MG63 (cell line): ENCODE measurements at regions not wholly inside any gene's neighbourhood (a gene's known extent, or its start where the extent isn't known, plus 50 kb on each side); places are given as distances from the start of the nearest gene placed in this dataset.
A peak's percentile ranks its signal among the peaks of the same experiment; 100 is the strongest.

Experiments used
- DNase-seq: peaks from one replicate; pipeline ENCODE4 v3.0.0-alpha.2; 2020
- H3K27me3 ChIP-seq: fragments of 250-450 bp; sonication (Bioruptor Pico); 2 replicates; pipeline ENCODE4 v1.5.1; 2020; ENCODE audit warnings: mild to moderate bottlenecking, moderate library complexity
- H3K36me3 ChIP-seq: fragments of 250-450 bp; sonication (Bioruptor Pico); 2 replicates; pipeline ENCODE4 v1.5.1; 2020; ENCODE audit warnings: mild to moderate bottlenecking, moderate library complexity
- H3K4me3 ChIP-seq: fragments of 250-450 bp; sonication (Bioruptor Pico); 2 replicates; pipeline ENCODE4 v1.5.1; 2020; ENCODE audit warnings: mild to moderate bottlenecking, moderate library complexity
- H3K9me3 ChIP-seq: fragments of 250-450 bp; sonication (Bioruptor Pico); 2 replicates; pipeline ENCODE4 v1.5.1; 2020; ENCODE audit warnings: mild to moderate bottlenecking, moderate library complexity

- no peaks in the 10 kb centered on the region for H3K36me3 ChIP-seq
- H3K9me3 ChIP-seq, result no peaks in the 10 kb centered on the region
- DNase-seq, result no peak
- H3K27me3 ChIP-seq, result no peaks in the 10 kb centered on the region
- no peak overlapping the region for H3K4me3 ChIP-seq
These were observed 265.4 kb upstream of the LMCD1 start for GRCh38 chr3:8236264-8236663.

- Histone ChIP-seq H3K4me3 (no peak overlapping the region), H3K27me3 (no peaks in the 10 kb centered on the region), H3K36me3 (no peaks in the 10 kb centered on the region), H3K9me3 (no peaks in the 10 kb centered on the region)
- no peak for DNase-seq
These were observed 263.7 kb upstream of the LMCD1 start for GRCh38 chr3:8237893-8238292.

GRCh38 chr3:8238432-8238831 lies 263.2 kb upstream of the LMCD1 start:
- Histone ChIP-seq H3K9me3 (no peaks in the 10 kb centered on the region), H3K27me3 (no peaks in the 10 kb centered on the region), H3K36me3 (no peaks in the 10 kb centered on the region), H3K4me3 (no peak overlapping the region)
- DNase-seq, result no peak

- Histone ChIP-seq H3K36me3 (no peaks in the 10 kb centered on the region), H3K9me3 (no peaks in the 10 kb centered on the region), H3K4me3 (no peak overlapping the region), H3K27me3 (no peaks in the 10 kb centered on the region)
- DNase-seq, result no peak
These were observed 262.5 kb upstream of the LMCD1 start for GRCh38 chr3:8239095-8239494.

- Histone ChIP-seq H3K9me3 (no peaks in the 10 kb centered on the region), H3K4me3 (no peak overlapping the region), H3K27me3 (no peaks in the 10 kb centered on the region), H3K36me3 (no peaks in the 10 kb centered on the region)
- DNase-seq, result peak; percentile 2
These were observed 261.6 kb upstream of the LMCD1 start for GRCh38 chr3:8239718-8240695.

- H3K4me3 ChIP-seq, result no peak overlapping the region
- H3K9me3 ChIP-seq, result no peaks in the 10 kb centered on the region
- no peaks in the 10 kb centered on the region for H3K36me3 ChIP-seq
- DNase-seq, result no peak
- H3K27me3 ChIP-seq, result no peaks in the 10 kb centered on the region
These were observed 255.6 kb upstream of the LMCD1 start for GRCh38 chr3:8246070-8246469.

GRCh38 chr3:8253201-8253600 lies 248.4 kb upstream of the LMCD1 start:
- Histone ChIP-seq H3K27me3 (no peaks in the 10 kb centered on the region), H3K9me3 (no peaks in the 10 kb centered on the region), H3K36me3 (no peaks in the 10 kb centered on the region), H3K4me3 (no peak overlapping the region)
- DNase-seq, result no peak

GRCh38 chr3:8254489-8254888 lies 247.1 kb upstream of the LMCD1 start:
- Histone ChIP-seq H3K9me3 (no peaks in the 10 kb centered on the region), H3K4me3 (no peak overlapping the region), H3K36me3 (no peaks in the 10 kb centered on the region), H3K27me3 (no peaks in the 10 kb centered on the region)
- DNase-seq, result no peak

- Histone ChIP-seq H3K27me3 (no peaks in the 10 kb centered on the region), H3K36me3 (no peaks in the 10 kb centered on the region), H3K4me3 (no peak overlapping the region), H3K9me3 (no peaks in the 10 kb centered on the region)
- no peak for DNase-seq
These were observed 245.9 kb upstream of the LMCD1 start for GRCh38 chr3:8255725-8256124.

- no peaks in the 10 kb centered on the region for H3K36me3 ChIP-seq
- H3K27me3 ChIP-seq, result no peaks in the 10 kb centered on the region
- no peak overlapping the region for H3K4me3 ChIP-seq
- no peaks in the 10 kb centered on the region for H3K9me3 ChIP-seq
- DNase-seq, result no peak
These were observed 245.1 kb upstream of the LMCD1 start for GRCh38 chr3:8256441-8257071.

- no peak for DNase-seq
- no peak overlapping the region for H3K4me3 ChIP-seq
- no peaks in the 10 kb centered on the region for H3K36me3 ChIP-seq
- H3K9me3 ChIP-seq, result no peaks in the 10 kb centered on the region
- no peaks in the 10 kb centered on the region for H3K27me3 ChIP-seq
These were observed 240.6 kb upstream of the LMCD1 start for GRCh38 chr3:8261018-8261417.

- Histone ChIP-seq H3K36me3 (no peaks in the 10 kb centered on the region), H3K9me3 (no peaks in the 10 kb centered on the region), H3K27me3 (no peaks in the 10 kb centered on the region), H3K4me3 (no peak overlapping the region)
- DNase-seq, result peak; percentile 2
These were observed 234.9 kb upstream of the LMCD1 start for GRCh38 chr3:8266730-8267131.

- H3K36me3 ChIP-seq, result no peaks in the 10 kb centered on the region
- no peak overlapping the region for H3K4me3 ChIP-seq
- no peaks in the 10 kb centered on the region for H3K27me3 ChIP-seq
- no peaks in the 10 kb centered on the region for H3K9me3 ChIP-seq
- no peak for DNase-seq
These were observed 228.1 kb upstream of the LMCD1 start for GRCh38 chr3:8273479-8273878.

- H3K27me3 ChIP-seq, result no peaks in the 10 kb centered on the region
- H3K36me3 ChIP-seq, result no peaks in the 10 kb centered on the region
- no peak for DNase-seq
- no peak overlapping the region for H3K4me3 ChIP-seq
- no peaks in the 10 kb centered on the region for H3K9me3 ChIP-seq
These were observed 225.6 kb upstream of the LMCD1 start for GRCh38 chr3:8276056-8276455.

GRCh38 chr3:8276506-8276905 lies 225.1 kb upstream of the LMCD1 start:
- DNase-seq, result no peak
- Histone ChIP-seq H3K4me3 (no peak overlapping the region), H3K27me3 (no peaks in the 10 kb centered on the region), H3K9me3 (no peaks in the 10 kb centered on the region), H3K36me3 (no peaks in the 10 kb centered on the region)

- Histone ChIP-seq H3K27me3 (no peaks in the 10 kb centered on the region), H3K4me3 (no peak overlapping the region), H3K36me3 (no peaks in the 10 kb centered on the region), H3K9me3 (no peaks in the 10 kb centered on the region)
- no peak for DNase-seq
These were observed 223.2 kb upstream of the LMCD1 start for GRCh38 chr3:8278448-8278847.

GRCh38 chr3:8279476-8279875 lies 222.1 kb upstream of the LMCD1 start:
- no peaks in the 10 kb centered on the region for H3K9me3 ChIP-seq

More at GRCh38 chr3:8279476-8279875, 222.1 kb upstream of the LMCD1 start:
- no peaks in the 10 kb centered on the region for H3K36me3 ChIP-seq
- H3K4me3 ChIP-seq, result no peak overlapping the region
- no peak for DNase-seq
- H3K27me3 ChIP-seq, result no peaks in the 10 kb centered on the region
